IMR-90 (cell line): ENCODE measurements at regions not wholly inside any gene's neighbourhood (a gene's known extent, or its start where the extent isn't known, plus 50 kb on each side); places are given as distances from the start of the nearest gene placed in this dataset.

ENCODE experiments used
- ATAC-seq: fragments of 200-7000 bp; cut with Tn5 transposase; 2 replicates; pipeline ENCODE4 v1.9.1; 2020; ENCODE audit warnings: low read depth, mild to moderate bottlenecking, moderate library complexity
- BruUV-seq: library from RNA; stranded (reverse); fragments of 400-500 nt; replicated peaks from 2 replicates; lab custom pipeline; 2021; lab: Mats Ljungman, UMichigan
- CTCF ChIA-PET: fragments of 300-600 bp; formaldehyde crosslinking; extraction: SDS; loops from one replicate; lab custom pipeline; 2021; ENCODE audit warnings: antibody characterized with exemption; lab: Yijun Ruan, JAX
- POLR2A ChIA-PET: fragments of 300-600 bp; sonication (Branson Sonifier 250); formaldehyde crosslinking; loops from one replicate; lab custom pipeline; 2022; ENCODE audit warnings: antibody characterized with exemption; ENCODE audit not compliant: unreplicated experiment; lab: Charles Lee
- DNase-seq: peaks from one replicate; pipeline ENCODE4 v3.0.0; 2013
- H2AFZ ChIP-seq: replicated peaks from 2 replicates; pipeline ENCODE3; 2013; ENCODE audit warnings: low read length, mild to moderate bottlenecking; ENCODE audit not compliant: poor library complexity
- H2AK5ac ChIP-seq: 2 replicates; pipeline ENCODE4 v1.6.1; 2013; ENCODE audit warnings: low read depth, low read length, inconsistent platforms
- H2AK9ac ChIP-seq: replicated peaks from 2 replicates; pipeline ENCODE3; 2013; ENCODE audit warnings: mild to moderate bottlenecking, low read depth, low read length, moderate library complexity; ENCODE audit not compliant: poor library complexity
- H2BK120ac ChIP-seq: 2 replicates; pipeline ENCODE4 v1.6.1; 2013; ENCODE audit warnings: low read depth, low read length, inconsistent platforms
- H2BK15ac ChIP-seq: 3 replicates; pipeline ENCODE4 v1.6.1; 2013; ENCODE audit warnings: low read depth, low read length, inconsistent platforms
- H2BK20ac ChIP-seq: 2 replicates; pipeline ENCODE4 v1.6.1; 2013; ENCODE audit warnings: low read depth, mild to moderate bottlenecking, inconsistent platforms, low read length, moderate library complexity
- H2BK5ac ChIP-seq: 2 replicates; pipeline ENCODE4 v1.6.1; 2013; ENCODE audit warnings: mild to moderate bottlenecking, low read depth, low read length, inconsistent platforms; ENCODE audit not compliant: poor library complexity, severe bottlenecking
- H3K14ac ChIP-seq: replicated peaks from 2 replicates; pipeline ENCODE4 v1.6.1; 2013; ENCODE audit warnings: low read depth, low read length, inconsistent platforms
- H3K18ac ChIP-seq: 2 replicates; pipeline ENCODE4 v1.6.1; 2013; ENCODE audit warnings: low read depth, low read length, control low read depth
- H3K23ac ChIP-seq: 2 replicates; pipeline ENCODE4 v1.6.1; 2013; ENCODE audit warnings: low read depth, low read length, inconsistent platforms
- H3K27ac ChIP-seq: 2 replicates; pipeline ENCODE4 v1.5.1; 2013; ENCODE audit warnings: mild to moderate bottlenecking, control low read depth, low read length; ENCODE audit not compliant: insufficient read depth
- H3K27me3 ChIP-seq: 2 replicates; pipeline ENCODE4 v1.6.1; 2013; ENCODE audit warnings: low read length; ENCODE audit not compliant: control insufficient read depth, insufficient read depth
- H3K36me3 ChIP-seq: 2 replicates; pipeline ENCODE4 v1.6.1; 2013; ENCODE audit warnings: low read length, mixed read lengths; ENCODE audit not compliant: control insufficient read depth, insufficient read depth
- H3K4ac ChIP-seq: 2 replicates; pipeline ENCODE4 v1.6.1; 2013; ENCODE audit warnings: low read depth, low read length, inconsistent platforms
- H3K4me1 ChIP-seq: 2 replicates; pipeline ENCODE4 v1.6.1; 2013; ENCODE audit warnings: low read length, mixed read lengths; ENCODE audit not compliant: control insufficient read depth, insufficient read depth
- H3K4me2 ChIP-seq: 2 replicates; pipeline ENCODE4 v1.6.1; 2013; ENCODE audit warnings: low read depth, mild to moderate bottlenecking, control low read depth, low read length, moderate library complexity
- H3K4me3 ChIP-seq: 2 replicates; pipeline ENCODE4 v1.5.1; 2013; ENCODE audit warnings: low read depth, mild to moderate bottlenecking, control low read depth, low read length, moderate library complexity; ENCODE audit not compliant: insufficient read depth
- H3K56ac ChIP-seq: 2 replicates; pipeline ENCODE4 v1.6.1; 2013; ENCODE audit warnings: low read length, inconsistent platforms; ENCODE audit not compliant: insufficient read depth; ENCODE audit errors: extremely low read depth
- H3K79me1 ChIP-seq, 2 experiments: 2 replicates each; pipeline ENCODE4 v1.6.1; 2013; ENCODE audit warnings: low read length in 2 of 2, inconsistent platforms in 1 of 2, low read depth in 1 of 2
- H3K9ac ChIP-seq: 2 replicates; pipeline ENCODE4 v1.6.1; 2013; ENCODE audit warnings: low read depth, low read length, control low read depth
- H3K9me1 ChIP-seq: 2 replicates; pipeline ENCODE4 v1.6.1; 2013; ENCODE audit warnings: low read length, inconsistent platforms; ENCODE audit not compliant: insufficient read depth
- H3K9me3 ChIP-seq: 2 replicates; pipeline ENCODE4 v1.6.1; 2013; ENCODE audit warnings: low read length; ENCODE audit not compliant: control insufficient read depth, insufficient read depth
- H4K20me1 ChIP-seq: 2 replicates; pipeline ENCODE4 v1.6.1; 2013; ENCODE audit warnings: low read length, inconsistent platforms; ENCODE audit not compliant: insufficient read depth
- H4K5ac ChIP-seq: 2 replicates; pipeline ENCODE4 v1.6.1; 2013; ENCODE audit warnings: mild to moderate bottlenecking, low read depth, low read length, control low read depth
- H4K8ac ChIP-seq, 2 experiments: 2 replicates each; pipeline ENCODE4 v1.6.1; 2013; ENCODE audit warnings: low read depth in 2 of 2, low read length in 2 of 2, control low read depth in 1 of 2, inconsistent platforms in 1 of 2
- H4K91ac ChIP-seq: 2 replicates; pipeline ENCODE4 v1.6.1; 2013; ENCODE audit warnings: low read depth, low read length, inconsistent platforms; ENCODE audit not compliant: insufficient read depth
- MXI1 ChIP-seq: IDR thresholded peaks from 2 replicates; pipeline ENCODE4 v1.6.1; 2012; ENCODE audit warnings: low read depth, mild to moderate bottlenecking, low read length, moderate library complexity, borderline replicate concordance
- POLR2A ChIP-seq: IDR thresholded peaks from 2 replicates; pipeline ENCODE4 v1.6.1; 2012; ENCODE audit warnings: mild to moderate bottlenecking, low read depth, low read length
- RCOR1 ChIP-seq: IDR thresholded peaks from 2 replicates; pipeline ENCODE4 v1.6.1; 2012; ENCODE audit warnings: mild to moderate bottlenecking, low read length, improper control_type of control experiment; ENCODE audit not compliant: insufficient replicate concordance
- SMC3 ChIP-seq: fragments of 150-350 bp; IDR thresholded peaks from 2 replicates; pipeline ENCODE4 v1.6.1; 2016; ENCODE audit warnings: low read depth, mild to moderate bottlenecking, antibody characterized with exemption, low read length, moderate library complexity
- USF2 ChIP-seq: fragments of 150-350 bp; IDR thresholded peaks from 2 replicates; pipeline ENCODE4 v1.6.1; 2017; ENCODE audit warnings: mild to moderate bottlenecking, antibody characterized with exemption, low read length, low read depth
- WGBS, 2 experiments: methylation state at CpG; one replicate each; pipeline versions ENCODE4 v1.1.5 to v1.1.7; 2013; ENCODE audit warnings: missing lambda C conversion rate in 2 of 2; ENCODE audit not compliant: insufficient read length in 1 of 2; ENCODE audit errors: extremely low coverage in 2 of 2; 5-methylcytosine and 5-hydroxymethylcytosine counted together
- dilution Hi-C: fragments of 300-500 bp; cut with HindIII; formaldehyde crosslinking; loops from one replicate; pipeline ENCODE4 v1.14.3; 2018; ENCODE audit warnings: low sequenced_read_pairs; ENCODE audit not compliant: unreplicated experiment
- in situ Hi-C: fragments of 300-500 bp; cut with MboI; formaldehyde crosslinking; loops from 3 replicates; pipeline ENCODE4 v1.14.3; 2019; ENCODE audit warnings: low sequenced_read_pairs, inconsistent platforms, mixed read lengths
- intact Hi-C: fragments of 100-400 bp; cut with micrococcal nuclease; formaldehyde crosslinking; loops from 2 replicates; pipeline ENCODE4 v1.10.0; 2022

- dilution Hi-C loops (no loop called here), intact Hi-C loops (no loop called here), in situ Hi-C loops (no loop called here)
- no peak overlapping the region for H2AK9ac ChIP-seq
- H3K9me1 ChIP-seq: no peaks in the 10 kb centered on the region
- TF ChIP-seq MXI1 (no peak), RCOR1 (no peak), POLR2A (no peak), SMC3 (no peak), USF2 (no peak)
- CTCF ChIA-PET: no interaction called here
- 100% methylated on average over 9 of the region's 9 CpGs; no CpG with 5 or more reads in 1 of the 2 experiments for WGBS, 2 experiments
- no peak overlapping the region for H3K4me3 ChIP-seq
- no peak overlapping the region for H3K27ac ChIP-seq
- H3K18ac ChIP-seq: no peak overlapping the region
- no peak overlapping the region for H4K91ac ChIP-seq
- peak overlapping the region; percentile 38; the same call in 1 of the 3 replicates for H2BK15ac ChIP-seq
- H3K9ac ChIP-seq: no peak overlapping the region
- H4K5ac ChIP-seq: no peak overlapping the region
- DNase-seq (no peak), ATAC-seq (no peak)
- H2AK5ac ChIP-seq: peak overlapping the region; percentile 28; the same call in 1 of the 2 replicates
- no peak overlapping the region for H2BK120ac ChIP-seq
- H3K79me1 ChIP-seq: no peaks in the 10 kb centered on the region
- H3K4me2 ChIP-seq: no peak overlapping the region
- H3K27me3 ChIP-seq: no peaks in the 10 kb centered on the region
- BruUV-seq: no TSS peak
- H3K9me3 ChIP-seq: no peaks in the 10 kb centered on the region
- no peaks in the 10 kb centered on the region for H4K20me1 ChIP-seq
- no peak overlapping the region for H3K14ac ChIP-seq
- no peak overlapping the region for H2AFZ ChIP-seq
- no peak overlapping the region for H2BK5ac ChIP-seq
- no peak overlapping the region for H2BK20ac ChIP-seq
- H3K4ac ChIP-seq: no peak overlapping the region
- no peak overlapping the region for H4K8ac ChIP-seq
- no peak overlapping the region for H3K23ac ChIP-seq
- no peaks in the 10 kb centered on the region for H3K36me3 ChIP-seq
- POLR2A ChIA-PET: no interaction called here
- H3K56ac ChIP-seq: no peak overlapping the region
- H3K4me1 ChIP-seq: peaks cover 6% of the 10 kb centered on the region; the same call in 1 of the 2 replicates
These were observed 50.3 kb upstream of the KYNU start for GRCh38 chr2:142827170-142827569.
